ENCODE measurements at regions not wholly inside any gene's neighbourhood (a gene's known extent, or its start where the extent isn't known, plus 50 kb on each side); places are given as distances from the start of the nearest gene placed in this dataset.

DNA sequence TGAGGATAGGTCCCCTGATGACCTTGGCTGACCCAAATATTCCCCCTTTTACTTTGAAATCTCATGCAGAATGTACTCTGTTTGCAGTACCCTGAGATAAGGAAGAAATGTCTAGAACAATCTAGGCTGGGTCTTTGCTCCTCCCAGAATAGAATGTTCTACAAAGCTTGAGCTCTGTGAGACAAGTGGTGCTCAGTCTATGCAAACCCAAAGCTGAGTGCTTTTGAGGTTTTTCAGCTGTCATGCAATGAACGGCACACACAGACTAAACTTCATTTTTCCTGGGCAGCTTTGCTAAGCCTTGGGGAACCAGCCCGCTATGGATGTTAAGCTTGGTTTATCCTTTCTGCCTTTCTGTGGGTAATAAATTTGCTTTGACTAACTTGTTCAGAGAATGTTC lies 513.6 kb downstream of the FAT4 start:
- DNase-seq, result no peak

DNA sequence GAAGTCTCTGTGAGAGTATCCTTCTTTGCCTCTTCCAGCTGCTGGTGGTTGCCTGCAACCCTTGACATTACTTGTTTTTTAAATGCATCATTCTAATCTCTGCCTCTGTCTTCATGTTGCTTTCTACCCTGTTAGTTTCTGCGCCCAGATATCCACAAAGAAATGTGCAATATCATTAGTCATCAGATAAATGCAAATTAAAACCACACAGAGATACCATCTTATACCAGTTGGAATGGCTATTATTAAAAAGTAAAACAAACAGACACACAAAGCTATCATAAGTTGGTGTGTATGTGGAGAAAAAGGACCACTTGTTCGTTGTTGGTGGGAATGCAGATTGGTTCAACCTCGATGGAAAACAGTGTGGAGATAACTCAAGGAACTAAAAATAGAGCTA lies 517.4 kb downstream of the FAT4 start:
- no peak for DNase-seq

DNA sequence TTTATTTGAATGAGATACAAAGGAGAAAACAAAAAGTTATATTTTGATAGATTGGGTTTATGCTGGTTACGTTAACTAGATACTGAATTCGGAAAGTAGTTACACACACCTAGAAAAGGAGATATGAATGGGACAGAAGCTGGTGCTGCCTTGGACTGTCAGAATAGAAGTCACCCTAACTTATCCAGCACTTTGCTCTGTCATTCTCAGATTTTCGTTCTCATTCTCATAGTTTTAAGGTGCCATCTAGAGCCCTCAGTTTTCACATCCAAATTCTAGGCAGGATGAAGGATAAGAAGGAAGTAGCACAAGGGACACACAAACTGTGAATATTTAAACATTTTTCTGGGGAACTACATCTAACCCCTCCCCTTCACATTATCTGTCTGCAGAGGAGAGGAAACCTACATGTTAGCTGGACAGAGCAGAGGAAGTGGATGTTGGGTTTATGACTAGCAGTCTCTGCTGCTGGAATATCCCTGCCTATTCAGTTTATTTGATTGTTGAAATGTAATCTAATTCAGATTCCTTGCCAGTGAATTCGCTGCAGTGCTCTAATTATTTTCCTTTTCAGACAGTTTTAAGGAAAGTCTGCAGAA lies 521.9 kb downstream of the FAT4 start:
- DNase-seq, result no peak

DNA sequence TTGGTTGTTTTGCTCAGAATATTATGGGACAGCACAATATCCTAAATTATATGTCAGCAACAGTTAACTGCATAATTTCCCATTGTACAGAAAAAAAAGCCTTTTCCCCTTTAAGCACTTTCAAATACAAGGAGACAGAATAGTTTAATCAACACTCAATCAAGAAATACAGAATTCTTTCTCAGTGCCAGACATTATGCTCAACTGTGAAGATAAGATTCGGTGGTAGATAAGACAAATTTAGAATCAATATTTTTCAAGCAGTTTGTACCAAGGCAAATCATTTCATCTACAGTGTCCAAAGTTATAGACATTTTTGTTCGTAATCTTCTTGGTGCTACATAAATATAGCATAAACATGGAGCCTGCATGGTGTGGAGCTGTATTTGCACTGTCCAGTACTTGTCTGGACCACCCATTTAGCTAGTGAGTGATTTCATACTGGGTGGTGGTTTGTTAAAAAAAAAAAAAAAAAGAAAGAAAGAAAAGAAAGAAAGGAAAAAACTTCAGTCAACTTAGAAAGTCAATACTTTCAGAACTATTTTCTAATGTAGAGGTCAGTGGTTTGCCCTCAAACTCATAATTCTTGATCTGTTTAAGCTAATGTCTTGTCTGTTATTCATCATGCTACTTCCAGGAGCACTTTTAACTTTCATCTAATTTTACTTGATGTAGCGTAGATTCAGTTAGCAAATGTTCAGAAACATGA lies 522.9 kb downstream of the FAT4 start:
- DNase-seq, result no peak

DNA sequence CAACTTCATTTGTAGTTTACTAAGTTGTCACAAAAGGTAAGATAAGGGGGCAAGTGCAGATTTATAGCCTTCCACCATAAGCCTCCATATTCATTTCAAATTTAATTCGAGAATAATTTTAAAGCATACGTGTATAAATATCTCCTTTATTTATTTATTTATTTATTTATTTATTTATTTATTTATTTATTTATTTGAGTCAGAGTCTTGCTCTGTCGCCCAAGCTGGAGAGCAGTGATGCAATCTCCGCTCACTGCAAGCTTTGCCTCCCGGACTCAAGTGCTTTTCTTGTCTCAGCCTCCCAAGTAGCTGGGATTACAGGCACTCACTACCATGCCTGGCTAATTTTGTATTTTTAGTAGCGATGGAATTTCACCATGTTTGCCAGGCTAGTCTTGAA lies 523.4 kb downstream of the FAT4 start:
- no peak for DNase-seq

DNA sequence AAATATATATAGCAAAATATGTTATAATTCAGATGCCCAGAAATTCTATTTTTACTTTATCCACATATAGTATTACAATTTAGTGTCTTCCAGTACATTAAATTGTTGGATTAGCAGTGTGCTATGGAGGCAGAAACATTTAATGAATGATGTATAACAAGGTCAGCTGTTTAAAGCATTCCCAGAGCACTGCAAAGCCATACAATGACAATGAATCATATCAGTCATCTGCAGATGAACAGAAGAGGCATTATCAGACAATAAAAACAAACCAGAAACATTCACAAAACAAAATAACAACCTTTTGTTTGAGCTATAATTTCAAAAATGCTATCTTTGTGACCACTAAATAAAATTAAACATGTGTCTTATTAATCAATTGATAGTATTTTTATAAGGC lies 524.2 kb downstream of the FAT4 start:
- no peak for DNase-seq

DNA sequence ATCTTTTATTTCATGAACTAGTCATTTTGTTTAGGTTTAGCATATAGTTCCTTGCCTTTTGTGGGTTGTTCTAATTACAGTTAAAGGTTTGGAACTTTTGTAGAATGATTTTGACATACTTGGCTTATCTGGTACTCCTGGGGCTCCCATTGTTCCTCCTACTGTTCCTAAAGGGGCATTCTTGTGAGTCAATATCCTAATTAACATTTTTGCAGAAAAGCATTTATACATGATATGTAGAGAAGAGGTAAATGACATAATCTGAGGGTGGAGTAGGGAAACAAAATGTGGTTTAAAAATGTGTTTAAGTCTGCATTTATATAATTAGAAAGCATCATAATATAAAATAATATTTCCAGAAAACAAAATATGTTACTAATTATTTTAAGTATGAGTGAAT lies 529.2 kb downstream of the FAT4 start:
- DNase-seq, result no peak

DNA sequence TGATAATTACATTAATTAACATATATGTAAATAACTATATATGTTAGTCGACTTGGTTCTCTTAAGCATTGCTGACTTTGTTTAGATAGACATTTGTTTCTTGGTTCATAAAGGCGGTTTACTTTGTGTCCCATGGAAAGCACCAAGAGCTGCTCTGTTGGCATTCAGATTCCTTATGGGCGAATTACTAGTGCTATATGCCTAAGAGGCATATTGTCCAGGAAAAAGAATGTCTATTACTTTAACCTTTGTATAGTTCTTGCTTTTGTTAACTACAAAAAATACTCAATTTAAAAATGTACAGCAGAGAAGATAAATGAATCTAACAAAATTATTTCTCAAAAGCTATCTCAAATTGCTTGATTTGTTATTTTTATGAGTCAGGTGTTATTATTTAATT lies 532.8 kb downstream of the FAT4 start:
- DNase-seq, result no peak

DNA sequence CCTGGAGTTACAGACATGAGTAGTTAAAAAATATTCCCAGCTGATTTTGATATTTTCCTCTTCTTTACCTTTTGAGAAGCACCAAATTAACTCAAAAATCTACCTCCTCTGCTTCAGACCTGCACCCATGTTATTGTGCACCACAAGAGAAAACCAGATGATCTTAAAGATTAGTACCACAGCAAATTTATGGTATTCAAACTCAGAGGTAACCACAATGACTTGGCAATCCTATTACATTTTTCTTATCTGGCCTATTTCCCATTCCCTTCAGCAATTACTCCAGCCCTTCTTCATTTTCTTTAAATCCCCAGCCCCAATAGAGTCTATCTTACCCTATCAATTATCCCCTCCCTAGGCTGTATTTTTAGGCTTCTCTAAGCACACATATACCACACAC lies 535.1 kb downstream of the FAT4 start:
- DNase-seq, result no peak

DNA sequence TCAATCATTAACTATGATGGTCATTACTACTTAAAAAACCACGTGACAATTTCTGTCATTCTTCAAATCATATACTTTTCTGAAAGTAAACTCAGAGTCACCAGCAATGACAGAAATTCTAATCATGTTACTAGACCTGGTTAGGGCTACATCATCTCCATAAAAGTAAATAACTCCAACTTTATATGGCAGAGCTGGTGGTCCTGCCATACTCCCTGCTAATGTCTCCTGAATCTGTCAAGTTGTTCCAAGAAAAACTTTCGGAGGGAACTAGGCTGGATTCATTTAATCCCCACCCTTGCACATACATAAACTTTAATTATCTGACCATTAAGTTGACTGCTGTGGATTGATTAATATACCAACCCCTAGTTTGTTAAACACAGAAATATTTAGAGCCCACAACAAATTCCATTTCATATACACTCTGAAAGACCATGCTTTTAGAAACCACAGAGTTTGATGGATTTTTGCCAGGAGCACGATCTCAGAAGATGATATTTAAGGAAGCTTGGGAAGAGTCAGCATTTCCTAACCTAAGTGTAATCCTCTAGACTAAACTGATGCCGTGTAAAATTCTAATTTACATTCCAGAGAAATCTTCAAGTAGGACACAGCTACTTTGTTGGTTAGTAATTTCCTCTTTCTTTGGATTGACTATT lies 577.0 kb downstream of the FAT4 start:
- DNase-seq, result no peak

DNA sequence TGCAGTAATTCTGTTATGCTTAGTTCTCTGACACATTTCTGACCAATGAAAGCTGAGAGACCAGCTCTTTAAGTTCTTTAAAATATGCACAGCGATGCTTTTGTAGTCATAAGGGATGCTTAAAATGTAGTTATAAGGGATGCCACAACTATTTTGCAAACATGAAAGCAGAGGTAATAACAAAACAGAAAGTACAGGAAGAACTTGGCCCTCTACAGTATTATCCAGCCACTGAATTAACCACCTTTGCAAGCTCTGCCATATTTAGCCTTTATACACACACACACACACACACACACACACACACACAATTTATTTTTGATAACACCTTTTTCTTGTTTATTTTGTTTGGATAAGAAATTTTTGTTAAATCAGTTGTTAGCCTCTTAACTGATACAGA lies 590.0 kb downstream of the FAT4 start:
- DNase-seq, result no peak

DNA sequence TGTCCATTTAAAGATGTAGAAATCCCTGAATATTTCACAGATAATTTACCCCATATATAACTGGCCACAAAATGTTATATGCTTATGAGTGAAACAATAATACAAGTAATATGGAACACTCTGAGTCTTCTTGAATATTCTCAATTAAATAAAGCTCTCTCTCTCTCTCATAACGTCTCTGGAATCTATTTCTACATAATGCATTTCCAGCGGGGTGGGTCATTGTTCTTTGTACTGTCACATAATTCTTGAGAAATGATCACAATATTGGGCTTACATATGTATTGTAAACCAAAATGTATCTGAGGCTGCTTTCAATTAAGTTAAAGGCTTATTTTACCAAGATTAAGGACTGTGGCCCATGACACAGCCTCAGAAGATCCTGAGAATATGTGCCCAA lies 596.3 kb downstream of the FAT4 start:
- DNase-seq, result no peak

DNA sequence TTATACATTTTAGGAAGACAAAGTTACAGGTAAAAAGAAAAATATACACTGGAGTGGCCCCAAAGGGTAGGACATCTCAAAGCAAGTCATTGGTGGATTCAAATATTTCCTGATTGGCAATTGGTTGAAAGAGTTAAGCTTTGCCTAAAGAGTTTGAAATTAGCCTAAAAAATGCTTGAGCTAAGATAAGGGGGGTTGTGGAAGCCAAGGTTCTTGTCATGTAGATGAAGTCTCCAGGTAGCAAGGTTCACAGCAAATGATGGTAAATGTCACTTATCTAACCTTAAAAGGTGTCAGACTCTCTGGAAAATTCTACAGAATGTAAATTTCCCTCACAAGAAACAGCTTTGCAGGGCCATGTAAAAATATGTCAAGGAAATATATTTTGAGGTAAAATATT lies 596.7 kb downstream of the FAT4 start:
- no peak for DNase-seq

DNA sequence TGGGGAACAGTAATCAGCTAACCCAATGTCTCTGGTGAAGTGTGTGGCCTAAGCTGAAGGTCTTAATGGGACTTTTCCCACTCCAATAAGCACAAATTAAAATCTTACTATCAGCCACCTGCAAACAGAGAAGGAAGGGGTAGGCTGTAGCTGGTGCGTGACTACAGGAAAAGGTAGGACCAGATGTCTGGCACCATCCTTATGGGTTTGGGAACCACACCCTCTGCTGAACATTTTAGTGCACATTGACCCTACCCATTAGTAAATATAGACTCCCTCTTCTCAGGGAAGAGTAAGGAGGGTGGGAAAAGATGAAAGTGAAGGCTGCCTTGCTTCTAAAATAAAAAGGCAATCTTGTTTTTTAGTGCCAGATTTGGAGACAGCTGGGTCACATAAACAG lies 602.8 kb downstream of the FAT4 start:
- DNase-seq, result no peak

DNA sequence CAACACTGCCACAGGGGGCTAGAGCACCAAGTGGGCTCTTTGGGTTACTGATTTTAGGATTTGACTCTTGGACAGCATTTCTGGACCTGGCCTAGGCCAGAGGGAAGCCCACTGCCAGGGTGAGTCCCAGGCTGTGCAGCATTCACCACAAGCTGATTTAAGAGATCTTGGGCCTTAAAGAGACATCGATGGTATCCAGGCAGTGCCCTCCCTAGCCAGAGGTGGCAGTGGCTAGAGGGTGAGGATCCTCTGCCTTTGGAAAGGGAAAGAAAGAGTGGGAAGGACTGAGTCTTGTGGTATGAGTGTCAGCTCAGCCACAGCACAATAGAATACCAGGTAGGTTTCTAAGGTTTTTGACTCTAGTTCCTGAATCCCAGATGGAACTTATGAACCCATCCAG lies 613.9 kb downstream of the FAT4 start:
- no peak for DNase-seq

DNA sequence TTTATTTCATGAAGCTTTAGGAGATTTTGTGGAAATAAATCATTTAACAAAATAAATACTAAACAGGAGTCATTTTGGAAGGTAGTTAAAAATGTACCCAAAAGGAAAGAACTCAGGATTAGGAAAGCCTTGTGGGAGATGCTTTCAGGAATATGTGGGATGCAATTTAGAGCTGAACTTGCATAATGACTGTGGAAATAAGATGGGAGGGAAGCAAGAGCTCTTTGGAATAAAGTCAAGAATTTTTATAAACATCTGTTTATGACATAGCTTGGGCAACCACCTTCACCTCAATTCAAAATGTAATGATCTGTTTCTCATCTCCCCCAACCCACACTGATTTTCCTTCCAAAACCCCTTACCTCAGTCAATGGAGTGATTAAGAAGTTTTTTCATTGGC lies 623.8 kb downstream of the FAT4 start:
- DNase-seq, result no peak

DNA sequence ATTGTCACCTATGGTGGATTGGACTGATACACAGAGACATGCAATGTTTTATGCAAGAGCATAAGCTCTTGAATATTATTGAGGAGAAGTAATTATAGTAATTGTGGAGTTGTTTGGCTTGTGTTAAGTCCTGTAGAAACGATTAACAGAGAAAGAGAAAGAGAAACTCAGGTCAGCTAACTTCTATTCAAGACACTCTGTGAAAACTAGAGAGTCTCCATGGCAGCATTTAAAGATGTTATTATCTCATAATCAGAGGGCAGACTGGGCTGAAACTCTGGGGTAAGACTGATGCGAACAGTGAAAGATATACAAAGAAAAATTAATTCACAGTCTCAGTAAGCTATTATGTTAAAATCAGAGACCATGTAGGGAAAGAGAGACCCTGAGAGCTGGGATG lies 625.7 kb downstream of the FAT4 start:
- no peak for DNase-seq

DNA sequence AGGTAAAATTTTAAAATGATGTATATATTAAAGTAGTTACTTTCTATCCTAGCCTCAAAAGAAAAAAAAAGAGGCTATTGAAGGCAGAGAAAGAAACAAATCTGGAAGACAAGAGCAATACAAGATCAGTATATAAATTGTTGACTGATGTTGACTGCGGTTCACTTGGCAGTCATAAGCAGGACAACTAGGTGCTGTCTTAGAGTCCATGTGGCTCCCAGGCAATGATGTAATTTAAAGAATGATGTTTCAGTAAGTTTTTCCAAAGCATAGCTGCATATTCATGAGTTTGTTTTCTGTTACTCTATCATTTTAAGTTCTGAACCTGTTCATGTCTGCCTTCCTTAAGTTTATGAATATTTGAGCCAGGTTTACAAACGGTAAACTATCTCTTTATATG lies 630.2 kb downstream of the FAT4 start:
- no peak for DNase-seq

DNA sequence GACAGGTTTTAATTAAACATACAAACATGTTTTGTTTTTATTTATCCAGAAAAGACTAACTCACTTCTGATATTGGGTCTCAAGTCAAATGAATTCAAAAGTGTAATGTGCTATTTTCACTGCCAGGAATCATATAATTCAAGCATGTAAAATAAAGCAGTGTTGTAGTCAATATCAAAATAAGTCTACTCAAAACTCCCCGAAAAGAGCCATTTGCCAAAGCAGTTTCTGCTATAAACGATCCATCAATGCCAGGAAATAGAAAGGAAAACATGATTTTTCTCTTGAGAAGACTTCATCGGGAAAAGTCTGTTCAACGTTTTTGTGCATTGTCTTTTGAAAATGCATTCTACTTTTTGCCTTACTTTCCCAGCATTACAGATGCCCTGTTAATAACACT lies 633.3 kb downstream of the FAT4 start:
- DNase-seq, result no peak

DNA sequence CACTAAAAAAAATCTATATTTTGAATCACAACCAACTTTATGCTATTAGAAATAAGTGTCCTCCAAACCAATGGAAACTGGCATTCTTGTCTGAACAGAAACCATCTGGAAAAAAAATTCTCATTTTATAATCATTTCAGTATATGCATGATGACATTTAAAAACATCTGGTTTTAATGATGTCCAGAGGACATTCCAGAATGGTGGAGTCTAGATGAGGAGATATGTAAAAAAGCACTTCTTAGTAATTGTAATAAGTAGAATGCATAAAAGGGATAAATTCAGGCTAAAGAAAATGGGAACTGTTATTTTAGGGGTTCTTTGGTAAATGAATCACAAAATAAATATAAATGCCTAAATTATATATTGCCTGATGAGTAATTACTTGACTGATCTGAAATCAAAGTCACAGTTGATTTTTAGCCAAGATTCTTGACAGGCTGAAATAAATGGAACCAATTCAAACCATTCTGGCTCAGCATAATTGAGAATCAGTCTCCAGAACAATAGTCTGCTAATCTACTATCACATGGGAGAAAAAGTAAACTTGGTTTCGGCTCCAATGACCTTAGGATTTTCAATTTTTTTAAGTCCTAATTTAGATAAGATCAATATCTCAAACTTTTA lies 636.6 kb downstream of the FAT4 start:
- DNase-seq, result no peak

DNA sequence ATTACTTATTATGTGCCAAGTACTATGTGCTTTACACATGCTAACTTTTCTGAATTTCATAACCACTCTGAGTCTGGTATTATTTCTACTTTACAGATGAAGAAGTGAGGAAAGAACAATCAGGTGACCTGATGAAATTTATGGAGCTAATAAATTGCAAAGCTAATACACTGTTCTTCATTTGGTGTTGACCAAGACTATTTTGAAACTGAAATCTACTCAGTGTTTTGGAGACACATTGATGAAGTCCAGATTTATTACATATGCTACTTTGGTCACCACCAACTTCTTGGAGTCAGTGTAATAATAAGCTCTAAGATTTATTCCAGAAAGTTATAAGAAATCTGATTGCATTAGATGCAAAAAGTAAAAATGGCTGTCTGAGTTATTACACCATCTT lies 637.9 kb downstream of the FAT4 start:
- DNase-seq, result no peak

DNA sequence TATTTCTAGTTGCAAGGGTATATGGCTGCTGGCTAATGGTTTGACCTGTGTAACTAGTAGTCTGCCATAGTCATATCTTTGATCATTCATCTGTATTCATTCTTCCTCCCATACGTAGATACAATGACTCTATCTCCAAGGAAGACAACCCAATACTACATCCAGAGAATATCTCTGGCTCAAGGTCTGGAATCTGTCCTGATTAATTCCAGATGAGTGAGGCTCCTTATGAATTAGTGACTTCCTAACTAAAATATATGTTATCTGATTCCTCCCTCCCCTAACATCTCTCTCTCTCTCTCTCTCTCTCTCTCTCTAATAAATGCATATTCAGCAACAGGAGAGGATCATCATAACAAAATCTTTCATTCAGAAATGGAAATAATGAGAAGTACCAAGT lies 641.5 kb downstream of the FAT4 start:
- no peak for DNase-seq

DNA sequence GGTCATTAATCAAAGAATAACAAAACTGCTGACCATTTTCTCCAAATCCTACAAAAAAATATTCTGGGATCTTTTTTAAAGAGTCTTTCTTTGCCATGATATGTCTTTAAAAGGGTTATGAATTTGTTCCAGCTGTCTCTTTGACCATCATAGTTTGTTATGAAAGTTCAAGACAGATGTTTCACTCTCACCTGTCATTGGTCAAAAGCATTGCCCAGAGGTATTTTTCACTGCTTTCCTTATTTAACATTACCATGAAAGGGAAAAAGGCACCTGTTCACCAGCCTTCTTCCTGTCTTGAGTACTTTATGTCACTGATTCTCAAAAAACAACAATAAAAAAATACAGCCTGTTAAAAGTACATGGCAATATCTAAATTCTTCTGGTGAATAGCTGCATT lies 643.8 kb downstream of the FAT4 start:
- no peak for DNase-seq

DNA sequence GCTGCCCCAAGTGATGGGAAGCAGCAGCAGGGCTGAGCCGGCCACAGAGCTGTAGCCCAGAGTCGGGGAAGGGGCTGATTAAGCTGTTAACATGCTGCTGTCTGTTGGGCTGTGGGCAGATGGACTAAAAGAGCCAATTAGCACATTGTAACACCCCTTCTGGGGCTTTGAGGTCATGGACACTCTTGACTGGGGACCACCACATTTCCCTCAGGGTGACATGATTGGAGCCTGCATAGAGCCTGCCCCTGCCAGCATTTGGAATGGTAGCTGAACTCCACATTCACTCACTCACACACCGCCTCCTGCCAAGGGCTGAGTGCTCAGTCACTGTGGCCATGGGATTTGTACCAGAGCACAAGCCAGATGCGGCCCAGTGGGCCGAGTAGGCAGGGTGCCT lies 646.9 kb downstream of the FAT4 start:
- no peak for DNase-seq

Measured in T-helper 1 cell (primary cell).